ENCODE measurements at regions not wholly inside any gene's neighbourhood (a gene's known extent, or its start where the extent isn't known, plus 50 kb on each side); places are given as distances from the start of the nearest gene placed in this dataset.

DNA sequence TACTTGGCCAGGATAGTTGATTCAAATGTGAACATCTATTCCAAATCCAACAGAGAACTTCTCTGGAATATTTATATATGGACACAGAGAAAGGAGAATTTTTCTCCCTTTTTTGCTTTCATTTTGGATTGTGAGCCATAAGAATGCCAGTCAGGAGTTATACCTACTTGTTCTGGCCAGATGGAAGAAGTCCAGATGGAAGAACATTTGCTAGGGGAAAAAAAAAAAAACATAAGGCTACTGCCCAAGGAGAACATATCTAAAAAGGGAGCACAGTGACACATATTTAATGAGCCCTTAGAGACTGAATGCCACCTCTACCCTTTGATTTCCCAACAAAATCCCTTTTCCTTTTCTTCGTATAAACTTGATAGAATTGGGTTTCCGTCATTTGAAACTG is 61.7 kb upstream of the PPP2R2B start:
- no peaks in the 10 kb centered on the region for H3K9me3 Mint-ChIP-seq
- Histone ChIP-seq H3K36me3 (ENCODE audit: insufficient read depth, low read length) (no peaks in the 10 kb centered on the region), H3K27me3 (ENCODE audit: insufficient read depth, low read length, poor library complexity, severe bottlenecking) (no peaks in the 10 kb centered on the region), H3K4me3 (ENCODE audit: low read length) (no peak overlapping the region), H3K9me3 (ENCODE audit: low read length) (no peaks in the 10 kb centered on the region), H3K4me1 (ENCODE audit: insufficient read depth, low read length) (no peaks in the 10 kb centered on the region), H3K27ac (ENCODE audit: low read depth, low read length) (no peak overlapping the region)
- H3K27ac Mint-ChIP-seq, result no peak overlapping the region
- no peak for DNase-seq
- peaks cover 0 to 5% of the 10 kb centered on the region in 2 donors for H3K27me3 Mint-ChIP-seq
- ChIA-PET POLR2A (no interaction called here), CTCF (no interaction called here)
- no peaks in the 10 kb centered on the region for H3K4me1 Mint-ChIP-seq
- H3K4me3 Mint-ChIP-seq, result no peak overlapping the region
- no peaks in the 10 kb centered on the region for H3K36me3 Mint-ChIP-seq

DNA sequence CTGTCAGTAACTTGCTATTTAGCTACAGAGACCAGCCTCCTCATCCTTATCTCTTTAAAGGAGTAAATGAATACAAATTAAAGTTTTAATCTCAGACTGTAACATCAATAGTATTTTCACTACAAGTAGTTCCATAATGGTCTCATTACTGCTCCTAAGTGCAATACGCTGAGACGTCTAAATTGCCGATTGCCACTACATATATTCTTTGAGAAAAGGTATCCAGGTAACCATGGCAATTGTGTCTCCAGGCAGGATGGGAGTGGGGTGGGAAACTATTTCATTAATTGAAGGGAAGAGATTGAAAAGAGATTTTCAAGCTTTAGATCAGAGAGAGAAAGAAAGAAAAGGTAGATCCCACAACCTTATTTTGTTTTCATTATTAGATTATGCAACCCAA is 65.5 kb upstream of the PPP2R2B start:
- Histone ChIP-seq H3K9me3 (ENCODE audit: low read length) (no peaks in the 10 kb centered on the region), H3K27me3 (ENCODE audit: insufficient read depth, low read length, poor library complexity, severe bottlenecking) (no peaks in the 10 kb centered on the region), H3K4me1 (ENCODE audit: insufficient read depth, low read length) (no peaks in the 10 kb centered on the region), H3K27ac (ENCODE audit: low read depth, low read length) (no peak overlapping the region), H3K36me3 (ENCODE audit: insufficient read depth, low read length) (no peaks in the 10 kb centered on the region), H3K4me3 (ENCODE audit: low read length) (no peak overlapping the region)
- ChIA-PET CTCF (interaction anchor here (1.2 kb wide), 1 partner anchor 22 kb away, joined by 3 read pairs; no protein-coding TSS in a partner anchor), POLR2A (no interaction called here)
- Mint-ChIP-seq H3K4me3 (no peak overlapping the region), H3K4me1 (peaks cover 6 to 9% (median 6%) of the 10 kb centered on the region in 3 donors), H3K9me3 (no peaks in the 10 kb centered on the region), H3K27me3 (peaks cover 0 to 4% of the 10 kb centered on the region in 2 donors), H3K27ac (no peak overlapping the region), H3K36me3 (no peaks in the 10 kb centered on the region)
- no peak for DNase-seq

DNA sequence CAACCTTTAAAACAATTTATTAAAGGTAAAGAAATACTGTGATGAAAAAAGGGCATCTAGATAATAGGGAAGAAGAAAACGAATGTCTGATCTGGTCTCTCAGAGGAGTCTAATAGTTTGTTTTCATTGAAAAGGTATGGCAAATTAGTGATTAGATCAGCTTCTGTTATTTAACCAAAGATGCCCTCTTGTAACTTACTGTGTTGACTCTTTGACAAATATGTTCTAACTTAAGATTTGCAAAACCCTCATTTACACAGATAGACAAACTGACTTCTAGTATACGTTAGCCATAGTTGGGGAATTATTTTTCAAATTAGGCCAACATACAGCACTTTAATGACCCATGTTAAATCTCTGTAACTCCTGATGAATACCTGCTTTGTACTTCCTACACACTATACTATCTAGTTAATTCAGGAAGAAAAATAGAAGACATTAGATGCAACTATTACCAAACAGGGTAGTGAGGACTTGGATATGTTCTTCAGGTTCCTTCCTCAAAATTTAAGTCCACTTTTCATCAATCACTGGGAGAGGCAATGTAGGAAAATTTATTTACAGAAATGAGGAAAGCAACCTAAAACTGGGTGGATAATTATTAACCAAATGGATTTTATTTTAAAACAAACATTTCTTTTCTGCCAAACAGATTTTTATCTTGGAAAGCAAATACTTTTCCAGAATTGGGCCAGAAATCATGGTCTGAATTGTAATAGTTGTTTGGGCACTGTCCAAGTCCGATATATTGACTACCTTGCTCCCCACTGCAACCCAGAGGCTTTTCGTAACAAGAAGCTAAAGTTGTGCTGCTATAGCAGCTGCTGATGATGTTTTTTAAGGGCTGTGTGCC is 66.4 kb upstream of the PPP2R2B start:
- H3K36me3 Mint-ChIP-seq, result no peaks in the 10 kb centered on the region
- no peak overlapping the region for H3K4me3 Mint-ChIP-seq
- DNase-seq, result no peak
- H3K4me1 Mint-ChIP-seq, result peaks cover 6 to 9% (median 6%) of the 10 kb centered on the region in 3 donors
- Histone ChIP-seq H3K27ac (ENCODE audit: low read depth, low read length) (no peak overlapping the region), H3K4me1 (ENCODE audit: insufficient read depth, low read length) (no peaks in the 10 kb centered on the region), H3K9me3 (ENCODE audit: low read length) (no peaks in the 10 kb centered on the region), H3K36me3 (ENCODE audit: insufficient read depth, low read length) (no peaks in the 10 kb centered on the region), H3K27me3 (ENCODE audit: insufficient read depth, low read length, poor library complexity, severe bottlenecking) (no peaks in the 10 kb centered on the region), H3K4me3 (ENCODE audit: low read length) (no peak overlapping the region)
- no peak overlapping the region for H3K27ac Mint-ChIP-seq
- CTCF ChIA-PET, result interaction anchor here (1.8 kb wide), 1 partner anchor 21 kb away, joined by 6 read pairs; no protein-coding TSS in a partner anchor
- H3K9me3 Mint-ChIP-seq, result no peaks in the 10 kb centered on the region
- POLR2A ChIA-PET, result interaction anchor here (0.6 kb wide), 1 partner anchor 10 kb away, joined by 15 read pairs; no protein-coding TSS in a partner anchor
- peaks cover 0 to 4% of the 10 kb centered on the region in 2 donors for H3K27me3 Mint-ChIP-seq

DNA sequence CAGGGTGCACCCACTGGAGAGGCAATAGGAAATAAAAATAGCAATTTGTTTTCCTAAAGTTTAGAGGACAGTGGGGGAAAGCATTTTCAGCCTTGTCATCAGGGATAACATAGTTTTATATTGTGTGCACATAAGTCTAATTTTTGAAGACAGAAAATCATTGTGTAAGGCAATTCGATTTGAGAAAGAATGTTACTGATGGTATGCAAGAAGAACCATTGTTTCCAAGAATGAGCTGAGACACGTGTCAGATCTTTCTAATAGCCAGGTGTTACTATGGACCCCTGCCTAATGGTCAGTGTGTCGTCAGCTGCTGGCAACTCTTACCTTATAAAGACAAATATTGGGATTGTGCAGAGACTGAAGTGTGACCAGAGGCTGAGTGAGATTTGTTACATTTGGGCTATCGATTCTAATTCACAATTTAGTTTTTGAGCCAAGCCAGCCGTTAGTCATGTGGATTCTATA is 67.1 kb upstream of the PPP2R2B start:
- H3K36me3 ChIP-seq (ENCODE audit: insufficient read depth, low read length), result no peaks in the 10 kb centered on the region
- Mint-ChIP-seq H3K27me3 (peaks cover 0 to 4% of the 10 kb centered on the region in 2 donors), H3K27ac (no peak overlapping the region), H3K36me3 (no peaks in the 10 kb centered on the region), H3K9me3 (no peaks in the 10 kb centered on the region), H3K4me1 (peaks cover 6 to 9% (median 6%) of the 10 kb centered on the region in 3 donors), H3K4me3 (no peak overlapping the region)
- H3K27me3 ChIP-seq (ENCODE audit: insufficient read depth, low read length, poor library complexity, severe bottlenecking), result no peaks in the 10 kb centered on the region
- H3K4me3 ChIP-seq (ENCODE audit: low read length), result no peak overlapping the region
- no peak overlapping the region for H3K27ac ChIP-seq (ENCODE audit: low read depth, low read length)
- ChIA-PET POLR2A (no interaction called here), CTCF (interaction anchor here (1.8 kb wide), 1 partner anchor 20 kb away, joined by 6 read pairs; no protein-coding TSS in a partner anchor)
- no peak for DNase-seq
- no peaks in the 10 kb centered on the region for H3K4me1 ChIP-seq (ENCODE audit: insufficient read depth, low read length)
- H3K9me3 ChIP-seq (ENCODE audit: low read length), result no peaks in the 10 kb centered on the region

DNA sequence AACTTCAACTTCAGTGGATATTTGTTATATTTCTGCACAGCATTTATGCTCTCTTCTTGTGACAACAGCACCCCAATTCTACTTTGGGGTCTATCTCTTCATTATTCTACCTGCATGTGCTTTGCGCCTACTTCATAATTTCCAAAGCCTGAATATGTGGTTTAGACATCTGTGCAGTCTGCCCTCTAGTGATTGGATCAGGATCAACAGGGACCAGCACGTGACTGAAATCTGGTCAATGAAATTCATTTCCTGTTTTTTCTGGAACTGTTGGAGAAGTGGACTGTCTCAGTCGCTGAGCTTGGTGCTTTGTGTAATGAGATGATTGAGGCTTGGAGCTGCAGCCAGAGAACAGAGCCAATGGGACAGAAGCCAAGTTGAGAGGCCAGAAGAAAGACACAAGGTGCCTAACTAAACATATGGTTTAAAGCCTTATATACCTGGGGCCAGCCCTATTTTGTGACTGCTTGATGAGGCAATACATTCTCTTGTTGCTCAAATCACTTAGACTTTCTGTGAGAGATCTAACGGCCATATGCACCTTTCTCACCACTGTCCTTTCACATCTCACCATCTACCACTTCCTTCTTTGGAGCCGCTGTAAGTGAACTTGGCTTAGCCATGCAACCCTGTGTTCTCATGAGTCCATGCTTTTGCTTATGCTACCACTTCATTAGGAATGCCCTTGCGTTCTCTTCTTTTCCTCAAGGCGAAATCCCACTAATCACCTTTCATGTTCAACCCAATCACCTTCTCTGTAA is 68.8 kb upstream of the PPP2R2B start:
- Mint-ChIP-seq H3K9me3 (no peaks in the 10 kb centered on the region), H3K36me3 (no peaks in the 10 kb centered on the region), H3K4me1 (peaks cover 6 to 9% (median 6%) of the 10 kb centered on the region in 3 donors), H3K4me3 (peak overlapping the region in 1 of 7 donors; percentile 16), H3K27me3 (peaks cover 4 to 8% of the 10 kb centered on the region in 2 donors), H3K27ac (peak overlapping the region in 3 of 8 donors; percentile 14 to 61 (median 16))
- Histone ChIP-seq H3K36me3 (ENCODE audit: insufficient read depth, low read length) (no peaks in the 10 kb centered on the region), H3K4me1 (ENCODE audit: insufficient read depth, low read length) (no peaks in the 10 kb centered on the region), H3K27ac (ENCODE audit: low read depth, low read length) (no peak overlapping the region), H3K4me3 (ENCODE audit: low read length) (no peak overlapping the region), H3K9me3 (ENCODE audit: low read length) (no peaks in the 10 kb centered on the region), H3K27me3 (ENCODE audit: insufficient read depth, low read length, poor library complexity, severe bottlenecking) (no peaks in the 10 kb centered on the region)
- peak in 2 of 5 donors; percentile 5 to 46 for DNase-seq
- CTCF ChIA-PET, result interaction anchor here (0.7 to 1.1 kb wide), 4 partner anchors 17 to 283 kb away, joined by 3 read pairs; no protein-coding TSS in a partner anchor
- POLR2A ChIA-PET, result no interaction called here

DNA sequence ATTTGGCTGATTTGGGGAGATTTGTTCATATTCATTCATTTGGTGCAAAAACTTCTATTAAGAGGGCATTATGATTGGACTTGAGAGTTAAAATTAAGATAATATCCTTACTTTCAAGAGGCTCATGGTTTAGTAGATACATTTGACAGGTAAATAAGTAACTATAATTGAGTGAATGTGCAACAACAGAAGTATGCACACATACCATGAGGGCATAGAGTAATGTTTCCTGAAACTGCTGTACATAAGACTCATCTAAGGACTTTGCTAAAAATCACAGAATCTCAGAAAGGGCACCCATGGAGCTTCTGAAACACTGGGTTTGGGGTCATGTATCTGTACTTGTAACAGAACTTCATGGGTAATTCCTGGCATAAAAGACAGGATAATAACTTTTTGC is 70.1 kb upstream of the PPP2R2B start:
- Histone ChIP-seq H3K27ac (ENCODE audit: low read depth, low read length) (no peak overlapping the region), H3K36me3 (ENCODE audit: insufficient read depth, low read length) (no peaks in the 10 kb centered on the region), H3K4me3 (ENCODE audit: low read length) (no peak overlapping the region), H3K4me1 (ENCODE audit: insufficient read depth, low read length) (no peaks in the 10 kb centered on the region), H3K9me3 (ENCODE audit: low read length) (no peaks in the 10 kb centered on the region), H3K27me3 (ENCODE audit: insufficient read depth, low read length, poor library complexity, severe bottlenecking) (no peaks in the 10 kb centered on the region)
- Mint-ChIP-seq H3K36me3 (no peaks in the 10 kb centered on the region), H3K9me3 (no peaks in the 10 kb centered on the region), H3K27ac (no peak overlapping the region), H3K4me3 (no peak overlapping the region), H3K4me1 (peaks cover 6 to 9% (median 6%) of the 10 kb centered on the region in 3 donors), H3K27me3 (peaks cover 4 to 19% of the 10 kb centered on the region in 2 donors)
- CTCF ChIA-PET, result interaction anchor here (1.0 kb wide), 1 partner anchor 17 kb away, joined by 3 read pairs; no protein-coding TSS in a partner anchor
- DNase-seq, result no peak
- POLR2A ChIA-PET, result no interaction called here

DNA sequence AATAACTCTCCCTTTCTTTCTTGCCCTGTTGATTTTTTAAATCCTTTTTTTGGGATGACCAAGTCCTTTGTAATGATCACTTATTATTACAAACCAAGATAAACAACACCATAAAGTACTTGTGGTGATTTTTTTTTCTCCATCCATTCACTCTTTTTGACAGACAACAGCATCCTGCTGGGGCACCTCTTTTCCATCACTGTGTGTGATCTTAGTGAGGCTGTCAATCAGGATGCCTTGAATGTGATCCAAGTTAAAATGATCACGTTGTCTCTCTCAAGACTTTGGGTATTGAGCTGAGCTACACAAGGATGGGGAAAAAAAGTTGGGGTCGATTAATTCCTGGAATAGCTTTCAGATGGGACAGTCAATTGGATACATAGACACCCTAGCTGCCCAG is 73.6 kb upstream of the PPP2R2B start:
- no peaks in the 10 kb centered on the region for H3K36me3 ChIP-seq (ENCODE audit: insufficient read depth, low read length)
- CTCF ChIA-PET, result interaction anchor here (0.8 to 1.1 kb wide), 3 partner anchors 12 to 304 kb away, joined by 3 read pairs; no protein-coding TSS in a partner anchor
- no peaks in the 10 kb centered on the region for H3K4me1 ChIP-seq (ENCODE audit: insufficient read depth, low read length)
- Mint-ChIP-seq H3K27me3 (peaks cover 3 to 35% of the 10 kb centered on the region in 2 donors), H3K4me3 (no peak overlapping the region), H3K9me3 (no peaks in the 10 kb centered on the region), H3K4me1 (peaks cover 4 to 8% (median 6%) of the 10 kb centered on the region in 3 donors), H3K36me3 (no peaks in the 10 kb centered on the region), H3K27ac (no peak overlapping the region)
- POLR2A ChIA-PET, result no interaction called here
- no peak overlapping the region for H3K4me3 ChIP-seq (ENCODE audit: low read length)
- no peaks in the 10 kb centered on the region for H3K27me3 ChIP-seq (ENCODE audit: insufficient read depth, low read length, poor library complexity, severe bottlenecking)
- no peaks in the 10 kb centered on the region for H3K9me3 ChIP-seq (ENCODE audit: low read length)
- DNase-seq, result no peak
- H3K27ac ChIP-seq (ENCODE audit: low read depth, low read length), result no peak overlapping the region

DNA sequence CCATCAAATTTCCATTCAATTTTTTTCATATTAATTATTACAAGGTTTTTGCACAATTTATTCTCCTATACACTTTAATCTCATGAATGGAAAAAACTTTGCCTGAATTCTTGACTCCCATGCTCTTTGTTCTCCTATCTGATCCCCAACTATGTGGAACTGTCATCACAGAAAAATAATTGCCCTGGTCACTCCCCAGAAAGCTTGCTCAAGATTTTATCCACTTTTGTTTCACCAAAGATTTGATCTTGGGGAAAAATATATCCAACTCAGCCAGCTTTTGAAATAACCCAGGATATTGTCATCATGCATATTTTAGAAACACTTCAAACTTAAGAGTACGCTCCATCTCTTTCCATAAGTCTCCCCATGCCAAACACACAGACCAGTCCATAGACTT is 77.7 kb upstream of the PPP2R2B start:
- Histone ChIP-seq H3K36me3 (ENCODE audit: insufficient read depth, low read length) (no peaks in the 10 kb centered on the region), H3K4me3 (ENCODE audit: low read length) (no peak overlapping the region), H3K27ac (ENCODE audit: low read depth, low read length) (no peak overlapping the region), H3K4me1 (ENCODE audit: insufficient read depth, low read length) (no peaks in the 10 kb centered on the region), H3K27me3 (ENCODE audit: insufficient read depth, low read length, poor library complexity, severe bottlenecking) (no peaks in the 10 kb centered on the region), H3K9me3 (ENCODE audit: low read length) (no peaks in the 10 kb centered on the region)
- Mint-ChIP-seq H3K36me3 (no peaks in the 10 kb centered on the region), H3K9me3 (no peaks in the 10 kb centered on the region), H3K27ac (peak overlapping the region in 1 of 8 donors; percentile 21), H3K4me1 (no peaks in the 10 kb centered on the region), H3K27me3 (peaks cover 5 to 42% of the 10 kb centered on the region in 2 donors), H3K4me3 (no peak overlapping the region)
- ChIA-PET POLR2A (no interaction called here), CTCF (interaction anchor here (2.0 kb wide), 1 partner anchor 10 kb away, joined by 5 read pairs; no protein-coding TSS in a partner anchor)
- no peak for DNase-seq
